Loucy (cell line): ENCODE measurements at regions not wholly inside any gene's neighbourhood (a gene's known extent, or its start where the extent isn't known, plus 50 kb on each side); places are given as distances from the start of the nearest gene placed in this dataset.

Experiments
- EZH2phosphoT487 ChIP-seq: fragments of 200-600 bp; IDR thresholded peaks from 2 replicates; pipeline ENCODE4 v1.6.1; 2018; ENCODE audit warnings: antibody characterized with exemption, mild to moderate bottlenecking, moderate library complexity, borderline replicate concordance
- TF ChIP-seq, protein P1 (sequence below): fragments of 200-600 bp; sonication (generic); conservative IDR thresholded peaks from 2 replicates; pipeline ENCODE4 v1.5.1; 2014; ENCODE audit warnings: mild to moderate bottlenecking, antibody characterized with exemption, low read length

GRCh38 chr3:103690536-103690935 is 1255.7 kb downstream of the ZPLD1 start:
- TF ChIP-seq, protein P1, sequence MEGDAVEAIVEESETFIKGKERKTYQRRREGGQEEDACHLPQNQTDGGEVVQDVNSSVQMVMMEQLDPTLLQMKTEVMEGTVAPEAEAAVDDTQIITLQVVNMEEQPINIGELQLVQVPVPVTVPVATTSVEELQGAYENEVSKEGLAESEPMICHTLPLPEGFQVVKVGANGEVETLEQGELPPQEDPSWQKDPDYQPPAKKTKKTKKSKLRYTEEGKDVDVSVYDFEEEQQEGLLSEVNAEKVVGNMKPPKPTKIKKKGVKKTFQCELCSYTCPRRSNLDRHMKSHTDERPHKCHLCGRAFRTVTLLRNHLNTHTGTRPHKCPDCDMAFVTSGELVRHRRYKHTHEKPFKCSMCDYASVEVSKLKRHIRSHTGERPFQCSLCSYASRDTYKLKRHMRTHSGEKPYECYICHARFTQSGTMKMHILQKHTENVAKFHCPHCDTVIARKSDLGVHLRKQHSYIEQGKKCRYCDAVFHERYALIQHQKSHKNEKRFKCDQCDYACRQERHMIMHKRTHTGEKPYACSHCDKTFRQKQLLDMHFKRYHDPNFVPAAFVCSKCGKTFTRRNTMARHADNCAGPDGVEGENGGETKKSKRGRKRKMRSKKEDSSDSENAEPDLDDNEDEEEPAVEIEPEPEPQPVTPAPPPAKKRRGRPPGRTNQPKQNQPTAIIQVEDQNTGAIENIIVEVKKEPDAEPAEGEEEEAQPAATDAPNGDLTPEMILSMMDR = no peak
- no peak for TF ChIP-seq EZH2phosphoT487
